Lower leg skin (tissue), 3 donors: ENCODE measurements at regions not wholly inside any gene's neighbourhood (a gene's known extent, or its start where the extent isn't known, plus 50 kb on each side); places are given as distances from the start of the nearest gene placed in this dataset.

ENCODE experiments used
- CTCF ChIP-seq, 3 donors: fragments of 450-650 bp; IDR thresholded peaks; one replicate each; pipeline ENCODE4 v1.5.1; 2016; ENCODE audit warnings: antibody characterized with exemption in 3 of 3, mild to moderate bottlenecking in 3 of 3, moderate library complexity in 2 of 3
- POLR2A ChIP-seq, 2 donors: fragments of 450-650 bp; IDR thresholded peaks; one replicate each; pipeline ENCODE4 v1.6.1; 2016 to 2017; ENCODE audit warnings: antibody characterized with exemption in 2 of 2, mild to moderate bottlenecking in 1 of 2, moderate library complexity in 1 of 2

- TF ChIP-seq CTCF (IDR thresholded peaks at IDR 0.05) (no peak), POLR2A (IDR thresholded peaks at IDR 0.05) (no peak)
Observed at GRCh38 chr11:30665067-30665466, 78.9 kb upstream of the MPPED2 start.
